NT2/D1 (cell line): ENCODE measurements at regions not wholly inside any gene's neighbourhood (a gene's known extent, or its start where the extent isn't known, plus 50 kb on each side); places are given as distances from the start of the nearest gene placed in this dataset.

Experiments
- DNase-seq: peaks from one replicate; pipeline ENCODE4 v3.0.0-alpha.2; 2011; ENCODE audit warnings: low read depth, low spot score
- H3K27me3 ChIP-seq: 2 replicates; pipeline ENCODE4 v1.6.0; 2011; ENCODE audit warnings: mild to moderate bottlenecking; ENCODE audit not compliant: insufficient read length, insufficient read depth
- H3K36me3 ChIP-seq: 2 replicates; pipeline ENCODE4 v1.6.1; 2011; ENCODE audit warnings: mild to moderate bottlenecking, low read length, mixed read lengths; ENCODE audit not compliant: insufficient read depth, insufficient read length
- H3K4me1 ChIP-seq: 2 replicates; pipeline ENCODE4 v1.5.1; 2011; ENCODE audit not compliant: insufficient read depth, insufficient read length
- H3K4me3 ChIP-seq: 2 replicates; pipeline ENCODE4 v1.5.1; 2011; ENCODE audit warnings: low read depth; ENCODE audit not compliant: insufficient read length
- H3K9ac ChIP-seq: 2 replicates; pipeline ENCODE4 v1.6.0; 2011; ENCODE audit warnings: low read depth; ENCODE audit not compliant: insufficient read length
- H3K9me3 ChIP-seq: 2 replicates; pipeline ENCODE4 v1.5.1; 2011; ENCODE audit warnings: mild to moderate bottlenecking, low read length; ENCODE audit not compliant: insufficient read depth
- SUZ12 ChIP-seq: IDR thresholded peaks from 2 replicates; pipeline ENCODE4 v1.6.1; 2011; ENCODE audit not compliant: insufficient read length, insufficient read depth; ENCODE audit errors: extremely low read depth
- YY1 ChIP-seq: IDR thresholded peaks from 2 replicates; pipeline ENCODE4 v1.6.1; 2011; ENCODE audit not compliant: insufficient read length, insufficient read depth
- ZNF274 ChIP-seq: IDR thresholded peaks from 2 replicates; pipeline ENCODE4 v1.6.1; 2011; ENCODE audit warnings: mild to moderate bottlenecking, low read depth, low read length

DNA sequence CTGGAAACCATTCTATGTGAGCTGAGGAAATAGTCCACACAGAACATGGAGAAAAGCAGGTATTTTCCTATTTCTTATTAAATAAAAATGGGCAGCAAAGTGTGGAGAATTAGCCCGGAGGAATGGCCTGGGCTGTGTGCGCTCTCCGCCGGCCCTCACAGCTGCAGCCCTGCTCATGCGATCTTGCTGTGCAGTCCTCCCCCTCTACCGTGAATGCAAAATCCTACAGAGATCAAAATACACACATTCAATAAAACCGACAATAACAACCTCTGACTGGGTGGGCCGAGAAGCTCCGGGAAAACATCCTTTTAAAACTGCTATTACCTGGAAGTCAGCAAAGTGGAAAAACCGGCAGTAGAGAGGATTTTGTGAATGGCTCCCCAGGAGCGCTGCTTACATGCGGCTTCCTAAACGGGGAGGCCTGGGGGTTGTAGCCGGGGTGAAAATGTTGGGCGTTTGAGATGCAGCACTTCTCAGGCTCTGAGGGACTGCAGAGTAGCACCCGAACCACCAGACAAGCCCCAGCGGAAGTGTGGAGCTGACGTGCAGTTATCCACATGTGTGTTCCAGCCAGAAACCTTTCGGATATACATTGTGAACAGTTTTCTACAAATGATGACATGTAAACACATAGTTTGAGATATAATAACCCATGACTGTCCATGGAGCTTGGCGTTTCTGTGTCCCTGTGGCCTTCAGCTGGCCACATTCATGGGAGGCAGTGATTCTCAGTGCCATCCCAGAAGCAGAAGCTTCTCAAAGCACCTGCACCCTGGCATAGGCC is 94.2 kb upstream of the ALKAL2 start:
- no peak for DNase-seq
- H3K9me3 ChIP-seq, result peaks cover 2% of the 10 kb centered on the region; the same call in 1 of the 2 replicates
- H3K9ac ChIP-seq, result no peak overlapping the region
- TF ChIP-seq ZNF274 (no peak), SUZ12 (no peak), YY1 (no peak)
- H3K27me3 ChIP-seq, result no peaks in the 10 kb centered on the region
- no peaks in the 10 kb centered on the region for H3K36me3 ChIP-seq
- H3K4me3 ChIP-seq, result no peak overlapping the region
- no peaks in the 10 kb centered on the region for H3K4me1 ChIP-seq

DNA sequence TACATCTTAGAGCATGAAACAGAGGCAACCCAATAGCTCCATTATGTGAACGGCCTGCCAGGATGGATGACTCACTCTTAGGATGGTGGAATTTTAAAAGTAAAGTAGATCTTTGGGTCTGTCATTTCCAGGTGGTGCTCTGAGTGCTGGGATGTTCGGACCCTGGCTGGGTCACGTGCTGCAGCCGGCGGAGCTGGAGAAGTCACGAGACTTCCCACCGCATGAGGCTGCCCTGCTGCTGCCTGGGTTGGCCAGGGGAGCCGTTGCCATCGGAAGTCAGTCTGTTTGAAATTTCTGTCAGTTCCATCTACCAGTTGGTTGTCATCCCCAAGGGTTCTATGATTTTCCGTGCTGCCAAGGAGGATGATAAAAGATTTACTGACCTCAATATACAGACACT is 93.3 kb upstream of the ALKAL2 start:
- Histone ChIP-seq H3K9me3 (peaks cover 5% of the 10 kb centered on the region; the same call in 1 of the 2 replicates), H3K27me3 (no peaks in the 10 kb centered on the region), H3K4me3 (no peak overlapping the region), H3K9ac (no peak overlapping the region), H3K36me3 (no peaks in the 10 kb centered on the region), H3K4me1 (no peaks in the 10 kb centered on the region)
- DNase-seq, result no peak
- TF ChIP-seq SUZ12 (no peak), ZNF274 (no peak), YY1 (no peak)

DNA sequence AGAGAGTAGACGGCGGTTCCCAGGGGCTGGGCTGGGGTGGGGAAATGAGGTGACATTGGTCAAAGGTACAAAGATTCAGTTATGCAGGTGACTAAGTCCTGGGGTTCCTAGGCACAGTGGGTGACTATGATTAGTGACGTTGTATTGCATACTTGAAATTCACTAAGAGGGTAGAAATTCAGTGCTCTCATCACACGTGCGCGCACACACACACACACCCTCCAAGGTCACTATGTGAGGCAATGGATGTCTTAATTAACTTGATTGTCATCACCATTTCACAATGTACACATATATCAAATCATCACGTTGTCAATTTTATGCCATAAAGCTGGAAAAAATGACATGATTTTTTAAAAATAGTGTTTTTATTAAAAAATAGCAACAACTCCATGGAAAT is 92.9 kb upstream of the ALKAL2 start:
- no peak for TF ChIP-seq ZNF274
- TF ChIP-seq YY1, result no peak
- TF ChIP-seq SUZ12, result no peak
- DNase-seq, result no peak
- Histone ChIP-seq H3K9me3 (peaks cover 5% of the 10 kb centered on the region; the same call in 1 of the 2 replicates), H3K27me3 (no peaks in the 10 kb centered on the region), H3K36me3 (no peaks in the 10 kb centered on the region), H3K4me3 (no peak overlapping the region), H3K9ac (no peak overlapping the region), H3K4me1 (no peaks in the 10 kb centered on the region)

DNA sequence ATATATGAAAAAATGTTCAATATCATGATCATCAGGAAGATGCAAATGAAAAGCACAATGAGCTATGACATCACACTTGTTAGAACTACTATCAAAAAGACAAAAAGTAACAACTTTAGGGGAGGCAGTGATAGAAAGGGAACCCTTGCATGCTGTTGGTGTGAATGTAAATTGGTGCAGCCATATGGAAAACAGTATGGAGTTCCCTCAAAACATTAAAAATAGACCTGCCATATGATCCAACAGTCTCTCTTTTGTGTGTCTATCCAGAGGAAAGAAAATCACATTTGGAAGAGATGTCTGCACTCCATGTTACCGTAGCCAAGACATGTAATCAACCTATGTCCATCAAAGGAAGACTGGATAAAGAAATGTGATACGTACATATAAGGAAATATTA is 92.3 kb upstream of the ALKAL2 start:
- Histone ChIP-seq H3K36me3 (no peaks in the 10 kb centered on the region), H3K9ac (no peak overlapping the region), H3K4me3 (no peak overlapping the region), H3K4me1 (no peaks in the 10 kb centered on the region), H3K27me3 (no peaks in the 10 kb centered on the region), H3K9me3 (peaks cover 5% of the 10 kb centered on the region; the same call in 1 of the 2 replicates)
- no peak for DNase-seq
- TF ChIP-seq SUZ12, result no peak
- TF ChIP-seq YY1, result no peak
- no peak for TF ChIP-seq ZNF274

DNA sequence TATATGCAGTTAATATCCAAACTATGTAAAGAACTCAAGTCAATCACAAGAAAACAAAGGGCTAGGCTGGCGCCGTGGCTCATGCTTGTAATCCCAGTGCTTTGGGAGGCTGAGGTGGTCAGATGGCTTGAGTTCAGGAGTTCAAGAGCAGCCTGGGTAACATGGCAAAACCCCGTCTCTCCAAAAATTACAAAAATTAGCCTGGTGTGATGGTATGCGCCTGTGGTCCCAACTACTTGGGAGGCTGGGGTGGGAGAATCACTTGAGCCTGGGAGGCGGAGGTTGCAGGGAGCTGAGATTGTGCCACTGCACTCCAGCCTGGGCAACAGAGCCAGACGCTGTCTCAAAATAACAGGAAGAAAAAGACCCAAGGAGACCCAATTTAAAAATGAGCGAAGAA is 91.9 kb upstream of the ALKAL2 start:
- no peaks in the 10 kb centered on the region for H3K36me3 ChIP-seq
- no peak overlapping the region for H3K9ac ChIP-seq
- peaks cover 5% of the 10 kb centered on the region; the same call in 1 of the 2 replicates for H3K9me3 ChIP-seq
- no peak for DNase-seq
- H3K27me3 ChIP-seq, result no peaks in the 10 kb centered on the region
- no peaks in the 10 kb centered on the region for H3K4me1 ChIP-seq
- TF ChIP-seq SUZ12 (no peak), ZNF274 (no peak)
- H3K4me3 ChIP-seq, result no peak overlapping the region

DNA sequence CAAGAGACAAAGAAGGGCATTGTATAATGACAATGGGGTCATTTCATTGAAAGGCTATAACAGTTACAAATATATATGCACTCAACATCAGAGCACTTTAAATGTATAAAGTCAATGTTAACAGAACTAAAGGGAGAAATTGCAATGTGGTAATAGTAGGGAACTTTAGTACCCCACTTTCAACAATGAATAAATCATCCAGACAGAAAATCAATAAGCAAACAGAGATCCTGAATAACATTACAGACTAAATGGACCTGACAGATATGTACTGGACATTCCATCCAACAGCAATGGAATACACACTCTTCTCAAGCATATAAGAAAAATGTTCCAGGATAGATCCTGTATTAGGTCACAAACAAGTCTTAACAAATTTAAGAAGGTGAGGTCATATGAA is 90.5 kb upstream of the ALKAL2 start:
- no peak for DNase-seq
- no peak overlapping the region for H3K9ac ChIP-seq
- H3K27me3 ChIP-seq, result no peaks in the 10 kb centered on the region
- no peak overlapping the region for H3K4me3 ChIP-seq
- TF ChIP-seq ZNF274, result no peak
- no peak for TF ChIP-seq YY1
- TF ChIP-seq SUZ12, result no peak
- H3K9me3 ChIP-seq, result peaks cover 5% of the 10 kb centered on the region; the same call in 1 of the 2 replicates
- H3K36me3 ChIP-seq, result no peaks in the 10 kb centered on the region
- no peaks in the 10 kb centered on the region for H3K4me1 ChIP-seq

DNA sequence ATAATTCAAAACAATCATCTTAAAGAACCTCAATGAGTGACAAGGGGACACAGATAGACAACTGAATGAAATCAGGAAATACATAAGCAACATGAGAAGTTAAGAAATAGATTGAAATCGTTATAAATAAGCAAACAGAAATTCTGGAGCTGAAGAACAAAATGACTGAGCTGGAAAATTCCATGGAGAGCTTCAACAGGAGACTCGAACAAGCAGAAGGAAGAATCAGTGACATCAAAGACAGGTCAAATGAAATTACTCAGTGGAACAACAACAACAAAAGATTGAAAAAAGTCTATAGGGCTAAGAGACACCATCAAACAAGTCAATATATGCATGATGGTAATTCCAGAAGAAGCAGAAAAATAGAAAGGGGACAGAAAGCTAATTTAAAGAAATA is 89.5 kb upstream of the ALKAL2 start:
- TF ChIP-seq ZNF274 (no peak), YY1 (no peak)
- no peak overlapping the region for H3K4me3 ChIP-seq
- H3K9me3 ChIP-seq, result peaks cover 5% of the 10 kb centered on the region; the same call in 1 of the 2 replicates
- H3K4me1 ChIP-seq, result no peaks in the 10 kb centered on the region
- H3K36me3 ChIP-seq, result no peaks in the 10 kb centered on the region
- DNase-seq, result no peak
- H3K9ac ChIP-seq, result no peak overlapping the region
- no peaks in the 10 kb centered on the region for H3K27me3 ChIP-seq

DNA sequence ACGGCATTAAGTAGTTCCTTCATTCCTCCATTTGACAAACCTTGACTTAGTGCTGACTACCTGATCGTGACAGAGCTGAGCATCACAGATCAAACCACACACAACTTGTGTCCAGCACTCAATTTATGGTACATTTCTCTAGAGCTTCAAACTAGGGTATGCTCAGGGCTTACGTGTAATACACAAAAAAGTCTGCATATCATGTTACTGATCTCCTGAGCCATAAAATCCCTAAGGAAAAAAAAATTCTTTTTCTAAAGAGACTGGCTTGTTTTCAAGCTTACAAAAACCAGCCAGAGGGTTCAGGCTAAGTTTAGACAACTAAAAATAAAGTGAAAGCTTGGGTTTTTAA is 88.0 kb upstream of the ALKAL2 start:
- H3K4me1 ChIP-seq, result no peaks in the 10 kb centered on the region
- H3K9ac ChIP-seq, result no peak overlapping the region
- H3K27me3 ChIP-seq, result no peaks in the 10 kb centered on the region
- H3K4me3 ChIP-seq, result no peak overlapping the region
- H3K9me3 ChIP-seq, result peaks cover 7% of the 10 kb centered on the region; the same call in 1 of the 2 replicates
- no peak for TF ChIP-seq ZNF274
- TF ChIP-seq SUZ12, result no peak
- no peak for TF ChIP-seq YY1
- no peak for DNase-seq
- H3K36me3 ChIP-seq, result no peaks in the 10 kb centered on the region
